ENCODE measurements at regions not wholly inside any gene's neighbourhood (a gene's known extent, or its start where the extent isn't known, plus 50 kb on each side); places are given as distances from the start of the nearest gene placed in this dataset.

- no peak overlapping the region for H3K27ac ChIP-seq (replicated peaks; ENCODE audit: low read length)
- H3K36me3 ChIP-seq (replicated peaks in 1 of 2; ENCODE audit: control insufficient read depth in 2 of 2, insufficient read depth in 2 of 2, low read length in 2 of 2): no peaks in the 10 kb centered on the region
- no peak overlapping the region for H3K23ac ChIP-seq (ENCODE audit: low read depth, low read length, poor library complexity)
- no peak overlapping the region for H2AK5ac ChIP-seq (ENCODE audit: low read depth, low read length)
- no peak overlapping the region for H2BK120ac ChIP-seq (ENCODE audit: low read depth, low read length)
- H2BK15ac ChIP-seq (ENCODE audit: low read length): no peak overlapping the region
- H3K4me1 ChIP-seq (ENCODE audit: control insufficient read depth in 2 of 2, insufficient read depth in 1 of 2, low read depth in 1 of 2, low read length in 2 of 2): peaks cover 0 to 2% of the 10 kb centered on the region in 2 donors
- H3K14ac ChIP-seq (ENCODE audit: low read length): no peak overlapping the region
- no peak overlapping the region for H2AFZ ChIP-seq (ENCODE audit: low read length)
- WGBS, 2 donors (ENCODE audit: extremely low coverage in 2 of 2, insufficient read length in 2 of 2, insufficient replicate concordance in 1 of 2): no CpG with 5 or more reads among the region's 2 CpGs
- no peak overlapping the region for H3K4me2 ChIP-seq (ENCODE audit: insufficient read depth, low read length, poor library complexity, severe bottlenecking)
- H3K18ac ChIP-seq (ENCODE audit: low read length): no peak overlapping the region
- no peak overlapping the region for H3K4ac ChIP-seq (ENCODE audit: low read length)
- no peak overlapping the region for H2BK5ac ChIP-seq (ENCODE audit: low read length)
- no peak overlapping the region for H4K8ac ChIP-seq (ENCODE audit: low read depth, low read length)
- no peaks in the 10 kb centered on the region for H3K27me3 ChIP-seq (ENCODE audit: control insufficient read depth in 3 of 3, insufficient read depth in 3 of 3, low read depth in 1 of 3, low read length in 3 of 3)
- H3K4me3 ChIP-seq (ENCODE audit: low read length in 2 of 2): no peak overlapping the region
- no peak overlapping the region for H2BK12ac ChIP-seq (ENCODE audit: low read length)
- no peak overlapping the region for H4K91ac ChIP-seq (ENCODE audit: low read depth, low read length, poor library complexity)
- H3K9me3 ChIP-seq (replicated peaks in 1 of 2; ENCODE audit: control insufficient read depth in 2 of 2, insufficient read depth in 1 of 2, low read depth in 1 of 2, low read length in 2 of 2): no peaks in the 10 kb centered on the region
- no peak overlapping the region for H3K9ac ChIP-seq (ENCODE audit: low read depth, low read length, poor library complexity)
- DNase-seq (ENCODE audit: low spot score): no peak
- H3K79me1 ChIP-seq (ENCODE audit: low read depth, low read length): no peaks in the 10 kb centered on the region
These were observed 71.4 kb upstream of the TRAM1L1 start for GRCh38 chr4:117156806-117157205.

DNA sequence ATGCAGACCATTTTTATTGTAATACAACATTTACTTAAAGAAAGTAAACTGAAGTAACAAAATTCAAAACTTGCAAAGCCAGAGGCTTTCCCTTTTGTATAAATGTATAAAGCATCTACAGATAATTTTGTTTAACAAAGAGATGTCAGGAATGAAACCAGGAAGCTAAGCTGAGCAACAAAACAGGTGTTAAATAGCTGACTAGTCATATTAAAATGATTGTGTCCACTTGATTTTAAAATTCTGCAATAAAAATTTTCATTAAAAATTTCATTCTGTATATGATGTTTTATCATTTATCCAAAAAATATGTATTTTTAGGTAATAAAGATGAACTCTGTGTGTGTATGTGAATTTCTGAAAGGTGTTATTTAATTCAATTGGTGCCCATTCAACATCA lies 72.0 kb upstream of the TRAM1L1 start:
- H3K9ac ChIP-seq (ENCODE audit: low read depth, low read length, poor library complexity): no peak overlapping the region
- no peak for DNase-seq (ENCODE audit: low spot score)
- H2AFZ ChIP-seq (ENCODE audit: low read length): no peak overlapping the region
- H3K36me3 ChIP-seq (replicated peaks in 1 of 2; ENCODE audit: control insufficient read depth in 2 of 2, insufficient read depth in 2 of 2, low read length in 2 of 2): no peaks in the 10 kb centered on the region
- H2BK5ac ChIP-seq (ENCODE audit: low read length): no peak overlapping the region
- H2BK15ac ChIP-seq (ENCODE audit: low read length): no peak overlapping the region
- H2AK5ac ChIP-seq (ENCODE audit: low read depth, low read length): no peak overlapping the region
- no peak overlapping the region for H3K4me3 ChIP-seq (ENCODE audit: low read length in 2 of 2)
- no peak overlapping the region for H3K27ac ChIP-seq (replicated peaks; ENCODE audit: low read length)
- no peak overlapping the region for H4K91ac ChIP-seq (ENCODE audit: low read depth, low read length, poor library complexity)
- H3K14ac ChIP-seq (ENCODE audit: low read length): no peak overlapping the region
- no peaks in the 10 kb centered on the region for H3K9me3 ChIP-seq (replicated peaks in 1 of 2; ENCODE audit: control insufficient read depth in 2 of 2, insufficient read depth in 1 of 2, low read depth in 1 of 2, low read length in 2 of 2)
- no peak overlapping the region for H4K8ac ChIP-seq (ENCODE audit: low read depth, low read length)
- no peaks in the 10 kb centered on the region for H3K27me3 ChIP-seq (ENCODE audit: control insufficient read depth in 3 of 3, insufficient read depth in 3 of 3, low read depth in 1 of 3, low read length in 3 of 3)
- H3K4me2 ChIP-seq (ENCODE audit: insufficient read depth, low read length, poor library complexity, severe bottlenecking): no peak overlapping the region
- H3K79me1 ChIP-seq (ENCODE audit: low read depth, low read length): no peaks in the 10 kb centered on the region
- no peak overlapping the region for H3K4ac ChIP-seq (ENCODE audit: low read length)
- H3K18ac ChIP-seq (ENCODE audit: low read length): no peak overlapping the region
- H2BK120ac ChIP-seq (ENCODE audit: low read depth, low read length): no peak overlapping the region
- H2BK12ac ChIP-seq (ENCODE audit: low read length): no peak overlapping the region
- H3K23ac ChIP-seq (ENCODE audit: low read depth, low read length, poor library complexity): no peak overlapping the region
- peaks cover 0 to 2% of the 10 kb centered on the region in 2 donors for H3K4me1 ChIP-seq (ENCODE audit: control insufficient read depth in 2 of 2, insufficient read depth in 1 of 2, low read depth in 1 of 2, low read length in 2 of 2)

DNA sequence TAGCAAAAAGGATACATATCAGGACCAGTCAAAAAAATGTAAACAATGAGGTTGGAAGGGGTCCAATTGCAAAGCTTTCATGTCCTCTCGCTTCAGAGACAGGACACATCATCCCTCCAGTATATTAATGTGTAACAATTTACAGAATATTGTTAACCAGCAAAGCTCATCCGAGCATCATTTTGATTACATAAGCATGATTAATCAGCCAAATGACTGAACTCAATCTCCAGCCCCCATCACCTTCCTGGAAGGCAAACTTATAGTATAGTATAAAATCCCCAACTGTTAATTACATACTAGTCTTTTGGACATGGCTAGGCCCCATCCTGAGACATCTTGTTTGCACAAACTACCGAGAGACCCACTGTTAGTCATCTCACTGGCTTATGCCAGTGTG lies 77.6 kb upstream of the TRAM1L1 start:
- H3K9ac ChIP-seq (ENCODE audit: low read depth, low read length, poor library complexity): no peak overlapping the region
- H3K27me3 ChIP-seq (ENCODE audit: control insufficient read depth in 3 of 3, insufficient read depth in 3 of 3, low read depth in 1 of 3, low read length in 3 of 3): no peaks in the 10 kb centered on the region
- H3K4me3 ChIP-seq (ENCODE audit: low read length in 2 of 2): no peak overlapping the region
- H3K27ac ChIP-seq (replicated peaks; ENCODE audit: low read length): no peak overlapping the region
- no peak overlapping the region for H2BK120ac ChIP-seq (ENCODE audit: low read depth, low read length)
- no peaks in the 10 kb centered on the region for H3K79me1 ChIP-seq (ENCODE audit: low read depth, low read length)
- no peak overlapping the region for H2AFZ ChIP-seq (ENCODE audit: low read length)
- no peak overlapping the region for H3K18ac ChIP-seq (ENCODE audit: low read length)
- H2BK15ac ChIP-seq (ENCODE audit: low read length): no peak overlapping the region
- no peak overlapping the region for H2BK5ac ChIP-seq (ENCODE audit: low read length)
- WGBS, 2 donors (ENCODE audit: extremely low coverage in 2 of 2, insufficient read length in 2 of 2, insufficient replicate concordance in 1 of 2): no CpG with 5 or more reads among the region's 3 CpGs
- H3K14ac ChIP-seq (ENCODE audit: low read length): no peak overlapping the region
- H3K36me3 ChIP-seq (replicated peaks in 1 of 2; ENCODE audit: control insufficient read depth in 2 of 2, insufficient read depth in 2 of 2, low read length in 2 of 2): no peaks in the 10 kb centered on the region
- H3K23ac ChIP-seq (ENCODE audit: low read depth, low read length, poor library complexity): no peak overlapping the region
- H2BK12ac ChIP-seq (ENCODE audit: low read length): no peak overlapping the region
- H4K91ac ChIP-seq (ENCODE audit: low read depth, low read length, poor library complexity): no peak overlapping the region
- H3K4ac ChIP-seq (ENCODE audit: low read length): no peak overlapping the region
- H3K4me2 ChIP-seq (ENCODE audit: insufficient read depth, low read length, poor library complexity, severe bottlenecking): no peak overlapping the region
- DNase-seq (ENCODE audit: low spot score): no peak
- H2AK5ac ChIP-seq (ENCODE audit: low read depth, low read length): no peak overlapping the region
- H3K4me1 ChIP-seq (ENCODE audit: control insufficient read depth in 2 of 2, insufficient read depth in 1 of 2, low read depth in 1 of 2, low read length in 2 of 2): no peaks in the 10 kb centered on the region
- H3K9me3 ChIP-seq (replicated peaks in 1 of 2; ENCODE audit: control insufficient read depth in 2 of 2, insufficient read depth in 1 of 2, low read depth in 1 of 2, low read length in 2 of 2): no peaks in the 10 kb centered on the region
- no peak overlapping the region for H4K8ac ChIP-seq (ENCODE audit: low read depth, low read length)

DNA sequence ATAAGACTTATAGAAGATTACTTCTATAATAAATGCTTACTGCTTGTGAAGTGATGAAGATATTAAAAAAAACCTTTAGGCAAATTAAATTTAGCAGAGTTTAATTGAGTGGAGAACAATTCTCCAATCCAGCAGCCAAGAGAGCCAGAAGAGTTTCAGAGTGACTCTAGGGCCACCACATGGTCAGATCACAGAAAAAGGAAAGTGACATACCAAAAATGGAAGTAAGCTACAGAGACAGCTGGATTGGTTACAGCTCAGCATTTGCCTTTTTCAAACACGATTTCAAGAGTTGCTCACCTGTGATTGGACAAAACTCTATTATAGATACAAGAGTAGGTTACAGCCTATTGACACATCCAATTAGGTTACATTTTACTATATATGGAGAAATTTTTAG lies 79.0 kb upstream of the TRAM1L1 start:
- H3K79me1 ChIP-seq (ENCODE audit: low read depth, low read length): no peaks in the 10 kb centered on the region
- no peaks in the 10 kb centered on the region for H3K4me1 ChIP-seq (ENCODE audit: control insufficient read depth in 2 of 2, insufficient read depth in 1 of 2, low read depth in 1 of 2, low read length in 2 of 2)
- no peaks in the 10 kb centered on the region for H3K36me3 ChIP-seq (replicated peaks in 1 of 2; ENCODE audit: control insufficient read depth in 2 of 2, insufficient read depth in 2 of 2, low read length in 2 of 2)
- no peak overlapping the region for H2AFZ ChIP-seq (ENCODE audit: low read length)
- DNase-seq (ENCODE audit: low spot score): no peak
- H3K27me3 ChIP-seq (ENCODE audit: control insufficient read depth in 3 of 3, insufficient read depth in 3 of 3, low read depth in 1 of 3, low read length in 3 of 3): no peaks in the 10 kb centered on the region
- no peaks in the 10 kb centered on the region for H3K9me3 ChIP-seq (replicated peaks in 1 of 2; ENCODE audit: control insufficient read depth in 2 of 2, insufficient read depth in 1 of 2, low read depth in 1 of 2, low read length in 2 of 2)
- H3K4me2 ChIP-seq (ENCODE audit: insufficient read depth, low read length, poor library complexity, severe bottlenecking): no peak overlapping the region
- H3K27ac ChIP-seq (replicated peaks; ENCODE audit: low read length): no peak overlapping the region
- H2BK12ac ChIP-seq (ENCODE audit: low read length): no peak overlapping the region
- no peak overlapping the region for H4K8ac ChIP-seq (ENCODE audit: low read depth, low read length)
- H3K23ac ChIP-seq (ENCODE audit: low read depth, low read length, poor library complexity): no peak overlapping the region
- H2BK5ac ChIP-seq (ENCODE audit: low read length): no peak overlapping the region
- no peak overlapping the region for H3K14ac ChIP-seq (ENCODE audit: low read length)
- no CpG with 5 or more reads among the region's 1 CpG for WGBS, 2 donors (ENCODE audit: extremely low coverage in 2 of 2, insufficient read length in 2 of 2, insufficient replicate concordance in 1 of 2)
- H3K4ac ChIP-seq (ENCODE audit: low read length): no peak overlapping the region
- no peak overlapping the region for H2BK120ac ChIP-seq (ENCODE audit: low read depth, low read length)
- H4K91ac ChIP-seq (ENCODE audit: low read depth, low read length, poor library complexity): no peak overlapping the region
- no peak overlapping the region for H3K4me3 ChIP-seq (ENCODE audit: low read length in 2 of 2)
- H2BK15ac ChIP-seq (ENCODE audit: low read length): no peak overlapping the region
- no peak overlapping the region for H3K9ac ChIP-seq (ENCODE audit: low read depth, low read length, poor library complexity)
- no peak overlapping the region for H3K18ac ChIP-seq (ENCODE audit: low read length)
- no peak overlapping the region for H2AK5ac ChIP-seq (ENCODE audit: low read depth, low read length)

Data from neuronal stem cell (in vitro differentiated cells).